Retinal pigment epithelial cell (primary cell): ENCODE measurements at regions not wholly inside any gene's neighbourhood (a gene's known extent, or its start where the extent isn't known, plus 50 kb on each side); places are given as distances from the start of the nearest gene placed in this dataset.

Experiments used
- DNase-seq: peaks from one replicate; pipeline ENCODE4 v3.0.0-alpha.2; 2010; ENCODE audit warnings: low read depth
- H3K4me3 ChIP-seq: 2 replicates; pipeline ENCODE4 v1.5.1; 2011; ENCODE audit warnings: mild to moderate bottlenecking, low read length, control low read depth, moderate library complexity
- CTCF ChIP-seq: conservative IDR thresholded peaks from 2 replicates; pipeline ENCODE4 v1.5.1; 2011; ENCODE audit warnings: low read depth, low read length, control low read depth, inconsistent platforms

GRCh38 chr15:69996321-69997160 is 101.2 kb downstream of the TLE3 start:
- no peak overlapping the region for H3K4me3 ChIP-seq
- no peak for DNase-seq
- no peak for TF ChIP-seq CTCF

- no peak for TF ChIP-seq CTCF
- H3K4me3 ChIP-seq: no peak overlapping the region
- DNase-seq: no peak
These were observed 100.6 kb downstream of the TLE3 start for GRCh38 chr15:69997161-69997485.
